ENCODE measurements at regions not wholly inside any gene's neighbourhood (a gene's known extent, or its start where the extent isn't known, plus 50 kb on each side); places are given as distances from the start of the nearest gene placed in this dataset.

DNA sequence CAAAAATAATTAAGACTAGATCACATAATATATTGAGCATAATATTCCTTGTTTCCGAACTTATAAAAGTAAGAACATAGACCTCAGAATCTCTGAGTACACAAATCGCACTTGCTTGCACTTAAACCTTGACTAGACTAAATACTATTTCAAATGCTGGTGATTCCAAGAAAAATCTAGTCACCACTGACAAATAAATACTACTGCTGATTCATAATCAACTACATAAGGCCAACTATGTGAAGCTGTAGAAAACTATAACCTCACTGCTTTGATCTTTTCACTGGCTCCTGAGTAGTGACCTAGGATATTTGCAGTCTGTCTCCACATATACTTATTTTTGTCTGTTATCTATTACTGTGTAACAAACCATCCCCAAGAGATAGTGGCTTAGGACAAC, 245.4 kb downstream of the DIO2 start:
- no peaks in the 10 kb centered on the region for H3K27me3 ChIP-seq
- no peak overlapping the region for H3K27ac ChIP-seq
- intact Hi-C loops (cut with DNase I; ENCODE audit: low total_unique reads) = no loop called here
- no peaks in the 10 kb centered on the region for H3K4me1 ChIP-seq
- H3K4me3 ChIP-seq = no peak overlapping the region
- no peak for DNase-seq
- no peaks in the 10 kb centered on the region for H3K36me3 ChIP-seq
- H3K9me3 ChIP-seq = no peaks in the 10 kb centered on the region
- TF ChIP-seq, protein P1, sequence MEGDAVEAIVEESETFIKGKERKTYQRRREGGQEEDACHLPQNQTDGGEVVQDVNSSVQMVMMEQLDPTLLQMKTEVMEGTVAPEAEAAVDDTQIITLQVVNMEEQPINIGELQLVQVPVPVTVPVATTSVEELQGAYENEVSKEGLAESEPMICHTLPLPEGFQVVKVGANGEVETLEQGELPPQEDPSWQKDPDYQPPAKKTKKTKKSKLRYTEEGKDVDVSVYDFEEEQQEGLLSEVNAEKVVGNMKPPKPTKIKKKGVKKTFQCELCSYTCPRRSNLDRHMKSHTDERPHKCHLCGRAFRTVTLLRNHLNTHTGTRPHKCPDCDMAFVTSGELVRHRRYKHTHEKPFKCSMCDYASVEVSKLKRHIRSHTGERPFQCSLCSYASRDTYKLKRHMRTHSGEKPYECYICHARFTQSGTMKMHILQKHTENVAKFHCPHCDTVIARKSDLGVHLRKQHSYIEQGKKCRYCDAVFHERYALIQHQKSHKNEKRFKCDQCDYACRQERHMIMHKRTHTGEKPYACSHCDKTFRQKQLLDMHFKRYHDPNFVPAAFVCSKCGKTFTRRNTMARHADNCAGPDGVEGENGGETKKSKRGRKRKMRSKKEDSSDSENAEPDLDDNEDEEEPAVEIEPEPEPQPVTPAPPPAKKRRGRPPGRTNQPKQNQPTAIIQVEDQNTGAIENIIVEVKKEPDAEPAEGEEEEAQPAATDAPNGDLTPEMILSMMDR (IDR thresholded peaks at IDR 0.05) = no peak
- no peak for TF ChIP-seq POLR2A (IDR thresholded peaks at IDR 0.05)

- no peak overlapping the region for H3K4me3 ChIP-seq
- DNase-seq = no peak
- no peaks in the 10 kb centered on the region for H3K27me3 ChIP-seq
- H3K27ac ChIP-seq = no peak overlapping the region
- TF ChIP-seq, protein P1 (IDR thresholded peaks at IDR 0.05) = no peak
- no peak for TF ChIP-seq POLR2A (IDR thresholded peaks at IDR 0.05)
- H3K36me3 ChIP-seq = no peaks in the 10 kb centered on the region
- intact Hi-C loops (cut with DNase I; ENCODE audit: low total_unique reads) = no loop called here
- no peaks in the 10 kb centered on the region for H3K9me3 ChIP-seq
- H3K4me1 ChIP-seq = no peaks in the 10 kb centered on the region
These were observed 250.1 kb downstream of the DIO2 start for GRCh38 chr14:79961197-79961596.

DNA sequence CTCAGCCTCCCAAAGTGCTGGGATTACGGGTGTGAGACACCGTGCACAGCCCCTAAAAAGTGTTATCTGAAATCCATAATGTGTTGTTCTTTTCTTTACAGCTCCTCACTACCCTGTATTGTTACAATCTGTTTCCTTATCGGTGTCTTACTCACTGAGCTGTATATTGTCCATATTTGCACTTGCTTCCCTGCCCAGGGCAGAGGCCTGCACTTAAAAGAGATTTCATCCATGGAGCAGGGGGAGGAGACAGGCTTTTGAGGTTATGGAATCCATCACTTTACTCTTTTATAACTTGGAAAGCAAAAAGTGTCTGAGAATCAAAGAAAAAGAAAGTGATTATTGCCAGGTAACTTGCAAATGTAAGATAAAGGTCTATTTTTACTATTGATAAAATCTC, 251.0 kb downstream of the DIO2 start:
- intact Hi-C loops (cut with DNase I; ENCODE audit: low total_unique reads) = no loop called here
- DNase-seq = no peak
- Histone ChIP-seq H3K4me1 (no peaks in the 10 kb centered on the region), H3K36me3 (no peaks in the 10 kb centered on the region), H3K27ac (no peak overlapping the region), H3K9me3 (no peaks in the 10 kb centered on the region), H3K27me3 (no peaks in the 10 kb centered on the region), H3K4me3 (no peak overlapping the region)
- TF ChIP-seq, protein P1 (IDR thresholded peaks at IDR 0.05) = no peak
- TF ChIP-seq POLR2A (IDR thresholded peaks at IDR 0.05) = no peak

DNA sequence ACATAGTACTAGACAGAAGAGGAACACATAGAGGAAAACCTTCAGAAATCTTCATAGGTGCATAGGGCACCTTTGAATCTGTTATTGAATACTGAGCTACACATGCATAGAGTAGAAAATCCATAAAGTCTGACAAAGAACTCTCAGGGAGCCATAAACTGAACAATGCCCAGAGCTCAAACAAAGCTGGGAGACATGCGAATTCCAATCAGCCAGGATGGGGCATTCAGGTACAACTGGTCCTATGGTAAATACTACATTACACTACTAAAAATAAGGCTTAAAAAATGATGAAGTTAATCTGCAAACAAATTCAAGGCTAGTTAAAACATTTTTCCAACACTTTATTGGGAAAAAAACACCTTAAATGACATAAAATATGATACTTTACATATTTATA, 259.7 kb downstream of the DIO2 start:
- H3K27ac ChIP-seq = no peak overlapping the region
- H3K4me1 ChIP-seq = no peaks in the 10 kb centered on the region
- H3K27me3 ChIP-seq = no peaks in the 10 kb centered on the region
- TF ChIP-seq POLR2A (IDR thresholded peaks at IDR 0.05) = no peak
- TF ChIP-seq, protein P1 (IDR thresholded peaks at IDR 0.05) = no peak
- DNase-seq = no peak
- no peak overlapping the region for H3K4me3 ChIP-seq
- H3K36me3 ChIP-seq = no peaks in the 10 kb centered on the region
- intact Hi-C loops (cut with DNase I; ENCODE audit: low total_unique reads) = no loop called here
- H3K9me3 ChIP-seq = no peaks in the 10 kb centered on the region

GRCh38 chr14:79949906-79950305, 261.4 kb downstream of the DIO2 start:
- intact Hi-C loops (cut with DNase I; ENCODE audit: low total_unique reads) = no loop called here
- Histone ChIP-seq H3K9me3 (no peaks in the 10 kb centered on the region), H3K27ac (no peak overlapping the region), H3K4me3 (no peak overlapping the region), H3K4me1 (no peaks in the 10 kb centered on the region), H3K27me3 (no peaks in the 10 kb centered on the region), H3K36me3 (no peaks in the 10 kb centered on the region)
- no peak for DNase-seq
- TF ChIP-seq, protein P1 (IDR thresholded peaks at IDR 0.05) = no peak
- TF ChIP-seq POLR2A (IDR thresholded peaks at IDR 0.05) = no peak

Measured in uterus (tissue), 3 donors.